GM19468 (cell line): ENCODE measurements at regions not wholly inside any gene's neighbourhood (a gene's known extent, or its start where the extent isn't known, plus 50 kb on each side); places are given as distances from the start of the nearest gene placed in this dataset.

Experiments
- ATAC-seq: cut with Tn5 transposase; IDR thresholded peaks from one replicate; pipeline ENCODE4 v1.9.1; 2021; ENCODE audit warnings: mild to moderate bottlenecking, moderate library complexity, moderate number of reproducible peaks; ENCODE audit not compliant: unreplicated experiment; ENCODE audit errors: extremely low read depth

DNA sequence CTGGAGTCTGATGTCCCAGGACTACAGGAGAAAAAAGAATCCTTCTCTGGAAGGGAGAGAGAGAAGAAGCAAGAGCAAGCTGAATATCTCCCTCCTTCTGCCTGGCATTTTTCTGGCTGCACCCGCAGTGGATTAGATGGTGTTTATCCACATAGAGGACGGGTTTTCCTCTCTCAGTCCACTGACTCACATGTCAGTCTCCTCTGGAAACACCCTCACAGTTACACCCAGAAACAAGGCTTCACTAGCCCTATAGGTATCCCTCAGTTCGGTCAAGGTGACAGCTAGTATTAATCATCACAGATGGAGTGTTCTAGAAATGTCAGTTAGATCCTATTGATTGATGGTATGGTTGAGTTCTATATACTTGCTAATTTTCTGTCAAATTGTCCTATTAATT, 87.9 kb downstream of the RHOU start:
- no peak for ATAC-seq

DNA sequence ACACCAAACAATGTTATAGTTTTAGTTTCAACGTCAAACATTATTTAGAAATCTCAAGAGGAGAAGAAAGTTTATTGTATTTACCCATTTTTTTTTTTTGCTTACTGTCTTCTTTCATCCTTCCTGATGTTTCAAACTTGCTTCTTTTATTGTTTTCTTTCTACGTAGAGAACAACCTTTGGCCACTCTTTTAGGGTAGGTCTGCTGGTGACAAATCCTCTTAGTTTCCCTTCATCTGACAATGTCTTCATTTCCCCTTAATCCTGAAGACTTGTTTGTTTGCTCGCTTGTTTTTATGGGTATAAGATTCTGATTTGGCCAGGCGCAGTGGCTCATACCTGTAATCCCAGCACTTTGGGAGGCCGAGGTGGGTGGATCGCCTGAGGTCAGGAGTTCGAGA, 89.1 kb downstream of the RHOU start:
- ATAC-seq: no peak

DNA sequence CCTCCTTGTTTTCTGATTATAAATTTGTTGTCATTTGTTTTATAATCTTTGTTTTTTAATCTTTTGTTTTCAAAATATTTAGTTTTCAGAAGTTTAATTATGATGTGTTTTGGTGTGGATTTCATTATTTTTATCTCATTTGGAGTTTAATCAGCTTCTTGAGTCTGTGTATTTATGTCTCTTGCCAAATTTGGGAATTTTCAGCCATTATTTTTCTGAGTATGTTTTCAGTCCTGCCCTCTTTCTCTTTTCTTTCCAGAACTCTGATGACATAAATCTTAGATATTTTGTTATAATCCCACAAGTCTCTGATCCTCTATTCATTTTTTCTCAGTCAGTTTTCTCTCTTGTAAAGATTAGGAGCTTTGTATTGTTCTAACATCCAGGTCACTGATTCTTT, 89.8 kb downstream of the RHOU start:
- no peak for ATAC-seq

DNA sequence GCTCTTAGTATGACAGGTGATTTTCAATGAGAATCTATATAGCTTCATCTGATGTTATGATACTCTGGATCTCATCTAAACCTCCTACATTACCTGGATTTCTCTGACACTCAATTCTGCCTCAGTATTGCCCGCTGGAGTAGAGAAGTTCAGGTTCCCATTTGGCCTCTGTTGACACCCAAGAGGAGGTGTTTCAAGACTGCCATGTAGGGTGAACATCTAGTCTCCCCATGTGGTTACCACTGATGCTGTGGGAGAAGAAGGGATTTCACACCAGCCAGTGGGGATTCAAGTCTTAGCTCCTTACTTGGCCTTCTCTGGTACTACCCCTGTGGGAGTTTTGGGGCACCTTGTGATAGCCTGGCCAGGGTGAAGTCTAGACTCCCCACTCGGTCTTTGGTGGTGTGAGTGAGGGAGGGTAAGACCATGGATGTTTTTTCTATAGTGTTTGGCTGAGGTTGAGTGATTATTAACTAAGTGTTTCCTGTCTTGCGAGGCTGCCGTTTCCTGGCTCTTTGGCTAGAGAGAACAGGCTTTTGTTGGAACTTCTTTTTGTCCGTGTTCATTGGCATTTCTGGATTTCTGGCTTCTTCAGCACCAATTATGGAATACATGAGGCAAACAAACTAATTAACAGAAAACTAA, 90.7 kb downstream of the RHOU start:
- peak; percentile 35 for ATAC-seq

DNA sequence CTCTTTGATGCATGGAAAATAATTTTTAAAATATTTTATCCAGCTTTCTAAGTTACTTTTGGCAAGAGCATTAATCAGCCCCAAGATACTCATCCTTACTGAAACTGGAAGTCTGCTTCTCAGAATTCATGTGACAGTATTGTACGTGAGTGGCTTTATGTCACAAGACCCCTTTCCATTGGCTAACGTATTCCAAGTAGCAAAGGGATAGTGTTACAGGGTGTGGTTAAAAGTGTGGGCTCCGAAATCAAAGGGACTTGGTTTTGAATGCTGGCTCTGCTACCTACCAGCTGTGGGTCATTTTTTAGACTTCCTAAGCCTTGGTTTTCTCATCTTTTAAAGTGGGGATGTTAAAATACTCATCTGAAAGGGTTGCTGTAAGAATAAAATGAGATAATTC, 91.7 kb downstream of the RHOU start:
- no peak for ATAC-seq

DNA sequence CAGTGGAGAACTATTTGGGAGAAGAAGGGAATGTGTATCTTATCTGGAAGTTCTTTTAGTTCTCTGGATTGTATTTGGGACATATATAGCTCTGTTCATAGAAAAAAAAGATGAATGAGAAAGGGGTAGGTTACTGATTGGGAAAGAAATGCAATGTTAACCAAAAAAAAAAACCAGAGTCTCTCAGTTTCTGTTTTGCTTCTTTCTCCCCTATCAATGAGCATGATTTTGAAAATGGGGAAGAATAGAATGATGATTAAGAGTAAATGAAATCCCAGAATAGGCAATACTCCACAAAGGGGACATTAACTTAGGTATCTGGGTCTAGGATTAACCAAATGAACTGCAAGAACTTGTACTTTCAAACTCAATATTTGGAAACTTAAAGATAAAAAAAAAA, 92.9 kb downstream of the RHOU start:
- no peak for ATAC-seq

DNA sequence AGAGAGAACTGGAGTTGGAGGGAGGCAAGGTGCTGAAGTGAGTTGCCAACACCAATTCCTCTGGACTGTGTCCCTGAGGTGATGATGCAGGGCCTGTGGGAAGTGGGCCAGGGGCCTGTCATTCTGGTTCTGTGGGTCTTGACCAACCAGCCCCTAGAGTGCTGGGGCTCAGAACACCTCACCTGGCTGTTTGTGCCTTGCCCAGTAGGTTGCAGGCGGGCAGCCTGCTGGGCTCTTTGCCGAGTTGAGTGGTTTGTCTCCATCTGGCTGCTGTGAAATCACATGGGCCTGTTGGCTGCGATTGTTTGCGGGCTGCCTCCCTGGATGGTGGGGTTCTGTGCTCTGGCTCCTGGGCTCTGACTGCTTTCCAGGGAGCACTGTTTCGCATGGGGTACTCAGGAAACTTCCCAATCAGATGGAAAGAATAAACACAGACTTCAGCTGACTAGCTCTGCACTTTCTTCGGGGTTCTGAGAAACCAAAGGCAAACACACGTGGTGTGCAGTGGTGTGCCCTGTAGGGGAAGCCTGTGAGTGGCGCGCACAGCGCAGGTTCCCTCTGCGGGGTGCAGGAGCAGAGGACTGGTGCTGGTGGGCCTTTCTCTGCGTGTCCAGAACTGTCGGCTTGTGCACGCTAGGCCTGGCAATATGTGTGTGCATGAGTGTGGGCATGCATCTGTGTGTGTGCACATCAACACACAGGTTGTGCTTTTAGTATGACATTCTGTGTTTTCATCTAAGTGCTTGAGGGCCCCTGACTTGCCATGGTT, 95.1 kb downstream of the RHOU start:
- ATAC-seq: no peak

DNA sequence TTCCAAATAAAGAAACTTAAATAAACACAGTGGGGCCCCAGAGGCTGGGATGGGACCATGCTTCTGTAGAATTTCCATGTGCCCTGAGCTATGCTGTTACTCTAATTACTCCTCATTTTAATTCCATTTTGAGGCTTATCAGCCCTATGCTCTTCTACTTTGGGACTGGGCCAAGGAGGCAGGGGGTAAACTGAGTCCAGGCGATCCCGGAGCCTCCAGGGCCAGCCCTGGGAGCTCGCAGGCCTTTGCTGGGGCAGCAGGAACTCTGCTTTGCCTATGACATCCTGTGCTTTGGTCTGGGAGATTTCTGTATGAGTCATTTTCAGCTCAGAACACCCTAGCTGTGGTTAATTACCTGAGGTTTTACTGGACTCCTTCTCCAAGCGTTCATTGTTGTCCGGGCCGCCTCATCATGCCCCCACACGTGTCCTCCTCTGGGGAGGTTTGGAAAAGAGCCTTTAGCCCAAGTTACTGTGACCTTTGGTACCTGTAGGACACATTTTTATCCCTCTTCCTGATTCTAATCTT, 95.7 kb downstream of the RHOU start:
- ATAC-seq: peak; percentile 60

DNA sequence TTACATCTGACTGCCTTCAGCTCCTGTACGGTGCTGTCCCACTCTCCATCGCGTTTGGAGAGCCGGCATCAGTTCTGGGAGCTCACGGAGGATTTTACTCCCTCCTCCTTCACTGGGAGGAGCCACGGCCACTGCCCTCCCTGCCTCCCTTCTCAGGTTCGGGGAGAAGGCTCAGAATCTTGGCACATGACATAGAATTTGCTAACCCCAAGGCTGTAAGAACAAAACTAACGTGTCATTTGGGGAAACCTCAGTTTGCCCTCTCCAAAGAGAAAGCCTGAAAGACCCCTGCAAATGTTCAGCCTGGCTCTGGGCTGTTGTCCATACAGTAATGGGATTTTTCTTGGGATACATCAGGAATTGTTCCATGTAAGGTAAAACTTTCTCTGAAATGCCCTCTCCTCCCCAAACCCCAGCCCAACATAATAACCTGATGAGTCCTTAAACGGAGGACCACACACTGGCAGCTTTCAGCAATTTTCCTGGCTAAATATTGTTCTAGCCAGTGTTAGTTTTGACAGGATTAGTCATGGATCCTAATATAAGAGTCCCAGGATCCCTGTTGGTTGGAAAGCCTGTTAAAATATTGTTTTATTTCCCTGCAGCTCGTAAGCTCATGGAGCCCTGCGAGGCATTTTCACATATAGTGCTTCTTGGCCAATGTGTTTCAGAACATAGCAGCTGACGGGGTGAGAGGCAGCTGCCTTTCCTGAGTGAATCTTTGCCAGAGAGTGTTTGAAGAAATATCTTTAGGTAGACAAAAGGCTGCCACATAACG, 98.8 kb downstream of the RHOU start:
- ATAC-seq: no peak

DNA sequence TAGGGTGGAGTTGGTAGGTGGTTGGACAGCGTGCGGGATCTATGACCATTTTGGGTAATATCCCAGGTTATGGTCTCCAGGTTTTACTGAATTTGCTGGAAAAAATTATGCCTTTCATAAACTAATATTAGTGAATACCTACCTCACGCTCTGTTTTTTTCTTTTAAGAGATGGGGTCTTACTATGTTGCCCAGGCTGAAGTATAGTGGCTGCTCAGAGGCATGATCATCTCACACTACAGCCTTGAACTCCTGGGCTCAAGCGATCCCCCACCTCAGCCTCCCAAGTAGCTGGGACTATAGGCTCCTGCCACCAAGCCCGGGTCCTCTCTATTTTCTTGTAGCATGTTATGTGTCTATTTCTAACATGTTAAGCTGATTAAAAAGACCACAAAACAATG, 100.2 kb downstream of the RHOU start:
- no peak for ATAC-seq

DNA sequence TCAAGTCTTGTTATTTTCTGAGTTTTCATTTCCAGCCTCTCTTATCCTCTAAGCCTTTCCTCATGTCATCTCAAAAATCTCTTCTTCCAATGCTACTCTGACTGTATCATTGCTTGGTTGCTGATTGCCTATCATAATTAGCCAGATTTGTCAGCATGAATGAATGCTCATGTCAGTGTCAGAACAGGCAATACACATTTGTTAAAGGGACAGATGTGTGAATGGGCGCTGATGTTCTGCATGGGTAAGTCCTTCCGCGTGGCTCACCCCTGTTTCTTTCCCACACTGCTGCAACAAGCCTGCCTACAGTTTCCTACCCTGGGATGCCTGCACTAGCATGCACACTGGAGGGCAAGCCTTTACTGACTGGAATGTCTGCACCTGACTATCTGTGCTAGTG, 100.6 kb downstream of the RHOU start:
- no peak for ATAC-seq

DNA sequence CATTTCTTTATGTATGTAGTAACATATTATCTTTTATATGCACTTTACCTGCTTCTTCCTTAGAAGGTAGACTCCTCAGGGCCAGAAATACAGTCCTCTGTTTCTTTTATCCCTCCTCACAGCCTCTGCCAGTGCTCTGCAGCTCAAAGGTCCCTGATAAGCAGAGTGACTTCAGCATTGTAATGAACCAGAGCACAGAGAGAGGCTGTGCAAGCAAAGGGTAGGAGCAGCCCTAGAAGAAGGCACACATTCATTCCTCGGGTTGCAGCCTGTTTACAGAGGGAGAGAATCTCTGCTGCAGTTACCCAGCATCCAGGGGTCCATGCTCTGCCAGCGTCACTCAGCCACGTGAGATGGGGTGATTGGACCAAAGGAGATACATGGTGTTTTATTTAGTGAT, 101.1 kb downstream of the RHOU start:
- no peak for ATAC-seq

DNA sequence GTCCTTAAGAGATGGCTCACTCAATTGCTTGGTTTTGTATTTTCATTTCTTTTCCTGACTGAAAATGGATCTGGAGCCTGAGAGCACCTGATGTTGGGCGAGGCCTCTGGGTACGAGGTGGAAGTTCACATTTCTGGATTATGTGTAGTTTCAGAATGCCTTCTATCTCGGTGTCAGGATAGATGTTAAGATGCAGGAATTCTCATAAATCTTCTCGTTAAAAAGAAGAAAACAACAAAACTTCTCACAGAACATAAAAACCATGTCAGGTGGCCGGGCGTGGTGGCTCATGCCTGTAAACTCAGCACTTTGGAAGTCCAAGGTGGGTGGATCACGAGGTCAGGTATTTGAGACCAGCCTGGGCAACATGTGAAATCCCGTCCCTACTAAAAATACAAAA, 101.8 kb downstream of the RHOU start:
- no peak for ATAC-seq

DNA sequence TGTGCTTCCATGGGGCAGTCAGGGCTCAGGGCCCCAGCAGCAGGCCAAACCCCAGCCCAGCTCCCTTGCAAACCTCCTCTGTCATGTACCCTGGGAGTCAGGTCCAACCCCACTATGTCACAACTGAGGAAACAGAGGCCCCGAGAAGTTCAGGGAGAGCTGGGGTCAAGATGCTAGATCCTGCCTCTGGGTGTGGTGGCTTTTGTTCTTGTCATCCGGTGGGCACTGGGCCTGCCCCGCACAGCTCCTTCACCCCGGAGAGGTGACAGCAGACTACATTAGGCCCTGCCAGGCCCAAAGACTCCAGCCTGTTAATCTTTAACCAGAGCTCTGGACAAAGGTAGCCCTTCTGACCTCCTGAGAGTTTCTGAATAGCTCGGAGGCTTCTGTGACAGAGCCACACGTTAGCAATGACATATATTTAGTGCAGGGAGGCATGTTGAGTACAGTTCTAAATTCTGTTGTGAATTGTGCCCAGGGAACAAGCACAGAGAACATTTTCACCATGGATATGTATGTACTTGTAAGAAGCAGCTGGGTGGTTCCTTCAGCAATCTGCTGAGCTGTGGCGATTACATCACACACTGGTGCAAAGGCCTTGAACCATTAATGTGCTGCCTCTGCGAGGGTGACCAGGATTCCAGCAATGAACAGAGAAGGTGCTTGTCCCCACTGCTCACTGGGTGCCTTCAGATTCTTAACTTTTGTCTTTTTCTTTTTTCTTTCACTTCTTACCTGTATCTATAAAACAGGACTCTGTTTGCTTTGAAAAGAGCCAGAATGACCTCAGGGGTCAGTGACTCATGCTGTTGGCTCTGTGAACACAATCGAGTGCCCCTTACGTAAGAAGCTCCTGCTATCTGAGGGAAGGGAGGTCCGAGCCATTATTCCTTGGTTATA, 102.8 kb downstream of the RHOU start:
- no peak for ATAC-seq

DNA sequence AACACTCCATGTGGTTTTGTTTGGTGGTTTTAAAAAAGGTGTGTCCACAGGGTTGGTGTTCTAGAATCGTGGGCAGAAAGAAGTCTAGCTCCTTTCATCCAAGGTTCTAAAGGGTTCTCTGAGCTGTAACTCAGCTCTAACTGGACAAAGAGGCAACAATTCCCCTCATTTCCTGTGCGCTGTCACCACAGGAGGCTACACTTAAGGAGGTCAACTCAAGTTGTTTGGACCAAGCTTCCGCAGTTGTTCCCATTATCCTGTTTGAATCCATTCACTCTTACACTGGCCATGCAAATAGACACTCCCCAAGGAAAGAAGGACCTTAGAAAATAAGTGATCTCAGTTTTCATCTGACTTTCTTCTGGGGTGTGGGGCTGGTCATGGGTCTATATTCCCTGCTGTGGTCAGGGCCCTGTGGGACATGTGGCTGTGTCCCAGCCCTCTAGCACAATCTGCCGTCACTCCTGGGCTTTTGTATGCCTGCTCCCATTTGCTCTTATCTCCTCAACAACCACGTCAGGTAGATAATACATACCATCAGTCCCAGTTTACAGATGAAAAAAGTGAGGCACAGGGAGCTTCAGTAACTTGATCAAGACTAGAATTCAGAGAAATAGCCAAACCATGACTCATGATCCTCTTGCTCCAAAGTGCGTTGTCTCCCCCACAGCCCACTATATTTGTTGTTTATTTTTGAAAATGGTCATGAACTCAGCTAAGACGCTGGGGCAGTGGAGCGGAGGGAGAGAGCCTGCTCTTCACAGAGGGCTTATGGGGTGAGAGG, 103.6 kb downstream of the RHOU start:
- ATAC-seq: no peak

DNA sequence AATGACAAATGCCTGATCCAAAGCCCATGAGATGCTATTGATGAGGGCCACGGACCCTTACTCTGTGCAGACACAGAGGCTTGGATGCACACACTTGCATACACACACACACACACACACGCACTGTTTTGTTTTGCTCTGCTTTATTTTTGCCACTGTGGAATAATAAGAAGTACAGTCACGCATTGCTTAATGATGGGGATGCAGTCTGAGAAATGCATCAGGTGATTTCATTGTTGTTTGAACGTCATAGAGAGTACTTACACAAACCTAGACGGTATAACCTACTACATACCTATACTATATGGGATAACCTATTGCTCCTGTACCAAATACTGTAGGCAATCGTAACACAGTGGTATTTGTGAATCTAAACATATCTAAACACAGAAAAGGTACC, 104.4 kb downstream of the RHOU start:
- ATAC-seq: no peak

DNA sequence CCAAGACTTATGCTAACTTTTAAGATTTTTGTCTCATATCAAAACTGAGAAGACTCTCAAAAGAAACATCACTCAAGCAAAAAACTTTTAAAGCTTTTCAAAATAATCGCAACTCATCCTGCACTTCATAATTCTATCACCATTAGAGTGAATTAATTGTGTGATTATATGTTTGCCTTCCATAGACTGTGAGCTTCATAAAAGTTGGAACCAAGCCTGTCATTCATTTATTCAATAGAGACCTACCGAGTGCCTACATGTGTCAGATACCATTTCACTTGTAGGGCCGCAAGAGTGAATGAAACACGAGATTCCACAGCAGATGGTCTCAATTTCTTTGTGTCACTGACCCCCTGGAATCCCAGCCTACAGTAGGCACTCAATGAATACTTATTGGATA, 106.4 kb downstream of the RHOU start:
- ATAC-seq: no peak

DNA sequence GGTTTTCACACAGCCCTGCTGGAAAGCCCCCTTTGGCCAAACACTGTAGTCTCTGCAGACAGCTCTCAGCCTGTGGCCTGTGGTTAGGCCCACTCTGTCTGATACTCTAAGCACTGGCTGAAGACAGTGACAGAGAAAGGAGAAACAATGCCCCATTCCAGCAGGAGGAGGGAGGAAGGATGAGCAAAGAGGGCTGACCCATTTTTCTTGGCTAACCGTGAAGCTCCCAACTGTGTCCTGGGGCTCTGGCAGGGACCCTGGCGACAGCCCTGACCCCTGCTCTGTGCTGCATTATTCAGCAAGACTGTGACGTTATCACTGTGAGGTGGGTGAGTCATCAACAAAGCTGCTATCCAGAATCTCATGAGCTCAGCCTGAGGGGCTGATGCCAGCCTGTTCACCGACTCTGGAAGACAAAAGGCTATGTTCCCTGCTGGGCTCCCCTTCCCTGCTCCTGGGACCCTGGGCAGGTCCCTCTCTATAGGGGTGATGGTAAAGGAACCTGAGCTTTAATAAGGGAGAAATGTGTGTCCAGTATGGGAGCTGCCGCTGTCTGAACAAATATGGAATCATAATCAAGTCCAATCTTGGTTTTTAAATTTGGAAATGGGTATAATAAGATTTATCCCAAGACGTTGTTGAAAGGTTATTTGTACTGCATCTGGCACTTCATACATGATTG, 107.0 kb downstream of the RHOU start:
- no peak for ATAC-seq

DNA sequence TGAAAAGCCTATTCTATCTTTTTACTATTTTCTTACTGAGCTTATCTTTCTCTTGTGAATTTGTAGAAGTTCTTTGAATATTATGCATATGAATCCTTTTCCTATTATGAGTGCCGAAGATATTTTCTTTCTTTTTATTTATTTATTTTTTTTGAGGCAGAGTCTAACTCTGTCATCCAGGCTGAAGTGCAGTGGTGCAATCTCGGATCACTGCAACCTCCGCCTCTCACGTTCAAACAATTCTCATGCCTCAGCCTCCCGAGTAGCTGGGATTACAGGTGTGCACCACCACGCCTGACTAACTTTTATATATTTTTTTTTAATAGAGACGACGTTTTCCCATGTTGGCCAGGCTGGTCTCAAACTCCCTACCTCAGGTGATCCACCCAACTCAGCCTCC, 109.8 kb downstream of the RHOU start:
- ATAC-seq: no peak
